GM23248 (cell line): ENCODE measurements at regions not wholly inside any gene's neighbourhood (a gene's known extent, or its start where the extent isn't known, plus 50 kb on each side); places are given as distances from the start of the nearest gene placed in this dataset.

Experiments used
- EZH2 ChIP-seq: fragments of 200-600 bp; sonication (generic); IDR thresholded peaks from 2 replicates; pipeline ENCODE4 v1.6.1; 2018; ENCODE audit warnings: antibody characterized with exemption, mild to moderate bottlenecking; ENCODE audit not compliant: insufficient read depth, poor library complexity, severe bottlenecking
- EZH2phosphoT487 ChIP-seq: fragments of 200-600 bp; sonication (generic); IDR thresholded peaks from 2 replicates; pipeline ENCODE4 v1.6.1; 2018; ENCODE audit warnings: antibody characterized with exemption, moderate library complexity, mild to moderate bottlenecking, low read depth; ENCODE audit not compliant: insufficient read depth

DNA sequence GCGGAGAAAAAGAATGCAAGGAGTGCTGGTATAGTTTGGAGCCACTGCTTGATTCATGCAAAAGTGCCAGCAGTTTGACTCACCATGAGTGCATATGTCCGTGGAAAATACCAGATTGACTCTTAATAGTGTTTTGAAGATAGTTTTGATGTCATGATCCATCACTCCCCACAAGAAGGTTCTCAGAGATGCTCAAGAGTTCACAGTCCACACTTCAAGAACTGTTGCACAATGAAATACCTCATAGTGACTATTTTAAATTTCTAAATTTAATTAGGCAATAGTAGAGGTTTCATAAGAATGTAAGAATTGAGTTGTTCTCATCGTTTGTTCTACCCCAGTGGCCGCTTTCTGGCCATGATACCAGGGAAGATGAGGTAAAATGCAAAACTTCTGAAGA, 286.6 kb upstream of the RGS6 start:
- TF ChIP-seq EZH2 (no peak), EZH2phosphoT487 (no peak)
